ENCODE measurements at regions not wholly inside any gene's neighbourhood (a gene's known extent, or its start where the extent isn't known, plus 50 kb on each side); places are given as distances from the start of the nearest gene placed in this dataset.
A peak's percentile ranks its signal among the peaks of the same experiment; 100 is the strongest.
"Not testable (repeated sequence)": the region's sequence is repeated elsewhere in the genome, so short reads cannot be mapped to it uniquely, and the experiment has no call there.

DNA sequence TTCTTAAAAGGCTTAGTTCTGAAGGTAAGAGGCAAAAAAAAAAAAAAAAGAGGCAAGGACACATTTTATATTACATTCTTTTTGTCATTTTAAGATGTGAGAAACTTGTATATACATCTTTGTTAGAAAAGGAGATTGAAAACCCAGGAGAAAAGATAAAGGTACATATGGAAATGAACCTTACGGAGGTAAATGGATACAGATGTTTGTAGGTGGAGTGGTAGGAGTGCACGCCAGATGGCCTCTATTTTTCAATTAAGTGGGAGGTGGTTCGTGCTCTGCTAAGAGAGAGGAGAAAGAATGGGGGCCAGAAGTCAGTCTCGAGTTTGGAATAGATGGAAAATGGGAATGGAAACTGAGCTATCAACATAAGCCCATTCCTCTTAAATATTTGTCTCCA, 622.5 kb upstream of the GHITM start:
- Histone ChIP-seq H3K4me3 (ENCODE audit: insufficient read depth, low read depth, low read length) (no peak overlapping the region), H3K36me3 (replicated peaks; ENCODE audit: control insufficient read depth, insufficient read depth, low read length) (no peaks in the 10 kb centered on the region), H3K27me3 (ENCODE audit: control insufficient read depth, insufficient read depth, low read length) (no peaks in the 10 kb centered on the region)
- no peak for DNase-seq

DNA sequence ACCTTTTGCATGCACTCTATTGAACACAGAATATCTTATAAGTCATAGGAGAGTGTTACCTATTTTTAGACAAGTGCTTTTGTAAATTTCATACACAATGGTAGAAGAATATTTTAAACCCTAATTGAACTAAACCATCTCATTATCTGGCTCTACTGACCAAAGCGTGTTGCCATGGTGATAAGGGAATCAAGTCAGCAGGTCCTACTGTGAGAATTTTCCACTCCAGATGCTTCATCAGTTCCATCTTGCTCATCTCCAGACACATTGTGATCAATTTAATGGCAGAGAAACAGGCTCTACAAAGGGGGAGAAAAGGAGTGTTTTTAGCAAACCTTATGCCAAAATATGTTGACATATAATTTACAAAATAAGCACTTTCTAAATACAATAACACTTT, 621.9 kb upstream of the GHITM start:
- Histone ChIP-seq H3K27me3 (ENCODE audit: control insufficient read depth, insufficient read depth, low read length) (no peaks in the 10 kb centered on the region), H3K36me3 (replicated peaks; ENCODE audit: control insufficient read depth, insufficient read depth, low read length) (no peaks in the 10 kb centered on the region), H3K4me3 (ENCODE audit: insufficient read depth, low read depth, low read length) (no peak overlapping the region)
- DNase-seq, result no peak

DNA sequence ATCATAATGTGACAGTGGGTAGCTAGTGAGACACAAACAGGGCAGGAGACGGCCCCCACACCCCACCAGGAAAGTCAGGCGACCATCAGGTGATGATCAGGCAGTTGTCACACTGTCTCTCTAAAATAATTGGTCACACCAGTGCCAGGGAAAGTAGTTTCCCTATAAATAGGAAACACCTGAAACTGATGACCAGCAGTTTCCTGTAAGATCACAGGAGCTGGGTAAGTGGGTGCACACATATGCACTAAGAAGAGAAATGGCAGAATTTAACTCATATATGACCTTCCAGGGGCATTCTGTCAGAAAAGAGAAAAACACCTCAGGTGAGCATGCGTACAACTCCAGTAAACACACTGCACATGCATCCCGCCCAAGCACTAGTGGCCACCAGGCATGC, 620.5 kb upstream of the GHITM start:
- no peak for DNase-seq
- Histone ChIP-seq H3K4me3 (ENCODE audit: insufficient read depth, low read depth, low read length) (no peak overlapping the region), H3K27me3 (ENCODE audit: control insufficient read depth, insufficient read depth, low read length) (no peaks in the 10 kb centered on the region), H3K36me3 (replicated peaks; ENCODE audit: control insufficient read depth, insufficient read depth, low read length) (no peaks in the 10 kb centered on the region)

DNA sequence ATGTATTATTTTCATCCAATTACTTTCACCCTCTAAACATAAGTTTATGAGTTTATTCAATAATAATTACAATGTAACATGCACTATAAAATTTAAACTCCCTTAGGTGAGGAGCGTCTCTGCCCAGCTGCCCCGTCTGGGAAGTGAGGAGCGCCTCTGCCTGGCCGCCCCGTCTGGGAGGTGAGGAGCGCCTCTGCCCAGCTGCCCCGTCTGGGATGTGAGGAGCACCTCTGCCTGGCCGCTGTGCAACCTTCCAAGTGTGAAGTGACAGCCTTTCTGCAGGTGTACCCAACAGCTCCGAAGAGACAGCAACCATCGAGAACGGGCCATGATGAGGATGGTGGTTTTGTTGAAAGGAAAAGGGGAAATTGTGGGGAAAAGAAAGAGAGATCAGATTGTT, 618.9 kb upstream of the GHITM start:
- DNase-seq; H3K36me3 ChIP-seq (replicated peaks; ENCODE audit: control insufficient read depth, insufficient read depth, low read length); H3K4me3 ChIP-seq (ENCODE audit: insufficient read depth, low read depth, low read length); H3K27me3 ChIP-seq (ENCODE audit: control insufficient read depth, insufficient read depth, low read length): not testable (repeated sequence)

DNA sequence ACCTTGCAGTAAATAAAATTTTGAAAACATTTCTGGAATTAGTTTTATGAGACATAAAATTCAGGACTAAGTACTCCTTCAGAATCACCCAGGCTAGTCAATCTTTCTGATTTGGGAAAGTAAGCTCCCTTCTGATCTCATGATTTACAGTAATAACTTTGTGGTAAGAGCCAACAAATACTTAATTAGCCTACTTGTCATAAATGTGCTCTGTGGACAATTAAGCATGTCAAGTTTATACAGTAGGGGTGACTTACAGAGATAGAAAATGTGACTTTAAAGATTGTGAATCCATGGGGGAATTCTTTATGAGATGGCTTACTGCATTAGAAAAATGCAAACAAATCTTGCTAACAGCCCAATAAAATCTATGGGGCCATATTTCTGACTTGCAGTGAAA, 616.9 kb upstream of the GHITM start:
- DNase-seq, result no peak
- no peak overlapping the region for H3K4me3 ChIP-seq (ENCODE audit: insufficient read depth, low read depth, low read length)
- no peaks in the 10 kb centered on the region for H3K36me3 ChIP-seq (replicated peaks; ENCODE audit: control insufficient read depth, insufficient read depth, low read length)
- H3K27me3 ChIP-seq (ENCODE audit: control insufficient read depth, insufficient read depth, low read length), result no peaks in the 10 kb centered on the region

DNA sequence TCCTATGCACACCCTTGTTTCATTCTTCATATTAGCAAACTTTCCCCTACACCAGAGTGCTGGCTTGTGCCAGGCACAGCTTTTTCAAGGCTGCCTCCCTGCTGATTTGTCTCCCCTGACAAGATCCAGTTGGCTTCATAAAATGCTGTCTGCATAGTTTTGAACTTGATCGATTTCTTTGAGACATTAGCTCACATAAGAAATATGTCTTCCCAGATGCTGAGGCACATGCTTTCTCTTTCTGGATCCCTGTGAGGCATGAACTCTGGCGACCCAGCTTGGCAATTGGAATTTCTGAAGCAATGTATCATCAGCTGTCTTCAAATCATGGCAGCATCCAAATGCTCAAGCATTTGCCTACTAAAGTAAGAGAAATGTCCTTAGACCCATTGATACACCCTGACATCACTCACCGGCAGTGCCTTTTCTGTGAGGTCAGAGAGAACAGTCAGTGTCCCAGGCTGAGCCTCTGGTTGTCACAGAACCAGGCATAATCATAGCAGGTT, 616.4 kb upstream of the GHITM start:
- Histone ChIP-seq H3K27me3 (ENCODE audit: control insufficient read depth, insufficient read depth, low read length) (no peaks in the 10 kb centered on the region), H3K4me3 (ENCODE audit: insufficient read depth, low read depth, low read length) (no peak overlapping the region), H3K36me3 (replicated peaks; ENCODE audit: control insufficient read depth, insufficient read depth, low read length) (no peaks in the 10 kb centered on the region)
- DNase-seq, result no peak

DNA sequence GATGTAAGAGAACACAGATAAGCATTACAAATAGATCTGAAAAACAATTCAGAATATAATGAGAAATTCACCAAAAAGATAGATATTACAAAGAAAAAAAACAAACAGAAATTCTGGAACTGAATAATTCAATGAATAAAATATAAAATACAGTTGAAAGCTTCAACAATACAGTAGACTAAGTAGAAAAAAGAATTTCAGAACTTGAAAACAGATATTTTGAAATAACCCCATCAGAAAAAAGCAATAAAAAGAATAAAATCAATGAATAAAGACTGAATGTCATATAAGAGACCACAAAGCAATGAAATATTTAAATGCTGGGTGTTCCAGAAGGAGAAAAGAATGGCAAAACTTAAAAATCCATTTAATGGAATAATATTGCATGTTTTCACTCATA, 611.4 kb upstream of the GHITM start:
- no peak overlapping the region for H3K4me3 ChIP-seq (ENCODE audit: insufficient read depth, low read depth, low read length)

DNA sequence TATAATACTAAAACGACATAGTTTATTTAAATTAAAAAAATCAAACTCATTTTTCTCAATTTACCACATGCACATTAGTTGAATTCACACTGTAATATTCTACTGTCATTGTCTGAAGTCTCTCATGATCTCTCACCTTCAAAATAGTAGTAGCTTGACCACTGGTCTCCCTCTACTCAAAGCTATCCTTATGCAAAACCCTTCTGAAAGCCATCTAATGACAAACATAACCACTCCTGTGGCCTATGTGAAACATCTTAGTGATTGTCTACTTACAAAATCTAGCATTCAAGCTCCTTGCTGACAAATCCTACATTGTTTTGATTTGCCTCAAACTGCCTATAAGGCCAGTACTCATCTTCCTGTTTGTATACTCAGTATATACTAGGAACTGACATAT, 606.0 kb upstream of the GHITM start:
- Histone ChIP-seq H3K36me3 (replicated peaks; ENCODE audit: control insufficient read depth, insufficient read depth, low read length) (no peaks in the 10 kb centered on the region), H3K27me3 (ENCODE audit: control insufficient read depth, insufficient read depth, low read length) (no peaks in the 10 kb centered on the region), H3K4me3 (ENCODE audit: insufficient read depth, low read depth, low read length) (no peak overlapping the region)
- no peak for DNase-seq

More for the DNA sequence above, 611.4 kb upstream of the GHITM start:
- no peaks in the 10 kb centered on the region for H3K36me3 ChIP-seq (replicated peaks; ENCODE audit: control insufficient read depth, insufficient read depth, low read length)
- DNase-seq, result no peak
- H3K27me3 ChIP-seq (ENCODE audit: control insufficient read depth, insufficient read depth, low read length), result no peaks in the 10 kb centered on the region

DNA sequence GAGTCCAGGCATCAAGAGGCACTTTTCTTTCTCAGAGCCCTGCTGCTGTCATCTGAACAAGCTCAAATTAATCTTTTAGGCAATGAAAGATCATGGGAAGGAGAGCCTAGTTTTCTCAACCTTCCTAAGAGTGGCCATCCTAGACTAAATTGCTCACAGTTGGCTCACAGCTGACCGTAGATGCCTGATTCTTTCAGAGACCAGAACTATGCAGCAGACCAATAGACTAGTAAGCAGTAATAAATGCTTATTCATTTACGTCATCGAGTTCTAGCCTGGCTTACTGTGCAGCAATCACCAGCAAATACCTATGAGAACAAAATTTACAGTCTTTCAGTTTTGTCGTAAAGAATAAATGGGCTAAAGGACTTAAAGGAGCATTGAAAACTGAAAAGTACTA, 602.9 kb upstream of the GHITM start:
- H3K27me3 ChIP-seq (ENCODE audit: control insufficient read depth, insufficient read depth, low read length), result no peaks in the 10 kb centered on the region; the same call in 1 of the 2 replicates
- no peak overlapping the region for H3K4me3 ChIP-seq (ENCODE audit: insufficient read depth, low read depth, low read length)
- DNase-seq, result no peak
- H3K36me3 ChIP-seq (replicated peaks; ENCODE audit: control insufficient read depth, insufficient read depth, low read length), result no peaks in the 10 kb centered on the region

DNA sequence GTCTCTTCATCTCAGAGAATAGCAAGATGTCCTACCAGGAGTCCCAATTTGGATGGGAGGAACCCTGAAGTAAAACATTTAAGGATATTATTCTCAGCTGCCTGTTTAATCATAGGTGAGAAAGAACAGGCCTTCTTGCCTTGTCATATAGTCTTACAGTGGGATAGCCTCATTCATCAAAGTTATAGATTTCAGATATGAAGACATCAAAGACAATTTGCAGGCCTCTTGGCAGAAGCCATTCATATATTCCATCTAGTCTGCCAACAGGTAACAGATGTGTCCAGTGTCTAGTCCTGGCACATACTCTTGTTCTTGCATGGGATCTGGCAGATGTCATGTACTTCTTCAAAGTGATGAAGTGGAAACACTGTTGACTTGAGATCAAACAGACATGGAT, 601.3 kb upstream of the GHITM start:
- no peaks in the 10 kb centered on the region; the same call in 1 of the 2 replicates for H3K27me3 ChIP-seq (ENCODE audit: control insufficient read depth, insufficient read depth, low read length)
- H3K36me3 ChIP-seq (replicated peaks; ENCODE audit: control insufficient read depth, insufficient read depth, low read length), result no peaks in the 10 kb centered on the region
- no peak overlapping the region for H3K4me3 ChIP-seq (ENCODE audit: insufficient read depth, low read depth, low read length)
- no peak for DNase-seq

DNA sequence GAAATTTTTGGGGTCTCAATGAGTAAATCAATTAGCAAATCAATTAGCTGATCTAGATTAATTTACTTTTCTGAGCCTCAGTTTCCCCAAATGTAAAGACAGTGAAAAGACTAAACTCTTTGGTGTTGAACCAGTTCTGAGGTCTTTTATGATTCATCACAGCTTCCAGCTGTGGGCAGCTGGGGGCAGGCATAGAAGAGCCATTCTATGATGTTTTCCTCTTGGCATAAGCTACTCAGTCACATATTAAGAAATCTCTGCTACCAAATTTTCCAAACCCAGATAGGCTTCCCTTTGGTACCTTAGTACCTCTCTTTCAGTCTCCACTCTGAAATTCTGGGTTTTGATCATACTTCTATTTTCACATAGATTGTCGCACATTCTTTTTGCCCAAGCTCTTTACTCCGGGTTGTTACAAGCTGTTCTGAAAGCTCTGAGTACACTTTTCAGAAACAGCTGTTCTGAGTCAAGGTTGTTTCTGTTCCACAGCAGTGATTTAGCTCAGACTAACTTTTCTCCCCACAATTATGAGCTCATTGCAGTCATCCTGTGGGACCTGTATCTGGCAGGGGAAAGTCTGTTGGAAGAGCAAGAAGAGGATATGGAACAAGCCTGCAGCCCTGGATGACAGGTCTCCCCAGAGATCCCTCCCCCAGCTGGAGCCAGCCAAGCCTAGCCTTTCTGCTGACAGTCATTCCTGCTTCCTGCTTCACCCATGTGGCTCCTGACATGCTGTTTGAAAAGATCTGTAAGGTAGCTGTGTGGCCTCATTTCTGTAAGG, 599.6 kb upstream of the GHITM start:
- H3K27me3 ChIP-seq (ENCODE audit: control insufficient read depth, insufficient read depth, low read length), result no peaks in the 10 kb centered on the region; the same call in 1 of the 2 replicates
- no peak overlapping the region for H3K4me3 ChIP-seq (ENCODE audit: insufficient read depth, low read depth, low read length)
- H3K36me3 ChIP-seq (replicated peaks; ENCODE audit: control insufficient read depth, insufficient read depth, low read length), result no peaks in the 10 kb centered on the region
- DNase-seq, result peak; percentile 14

DNA sequence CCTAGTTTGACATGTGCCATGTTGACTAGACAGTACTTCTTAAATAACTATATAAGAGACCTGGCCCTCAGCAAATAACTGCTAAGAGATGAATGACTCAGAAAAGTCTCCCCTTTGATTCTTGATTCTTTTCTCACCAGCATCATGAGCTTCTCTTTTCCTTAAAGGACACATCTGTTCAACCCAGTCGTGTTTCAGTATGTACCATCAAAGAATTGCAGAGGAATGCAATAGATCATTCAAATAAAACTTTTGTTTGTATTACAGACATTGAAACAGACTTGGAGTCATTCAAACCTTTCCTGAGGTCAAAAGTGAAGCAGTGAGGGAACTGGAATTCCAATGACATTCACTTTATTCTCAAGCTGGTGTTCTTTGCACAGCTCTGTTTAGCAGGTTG, 598.3 kb upstream of the GHITM start:
- Histone ChIP-seq H3K27me3 (ENCODE audit: control insufficient read depth, insufficient read depth, low read length) (no peaks in the 10 kb centered on the region; the same call in 1 of the 2 replicates), H3K4me3 (ENCODE audit: insufficient read depth, low read depth, low read length) (no peak overlapping the region), H3K36me3 (replicated peaks; ENCODE audit: control insufficient read depth, insufficient read depth, low read length) (no peaks in the 10 kb centered on the region)
- no peak for DNase-seq

DNA sequence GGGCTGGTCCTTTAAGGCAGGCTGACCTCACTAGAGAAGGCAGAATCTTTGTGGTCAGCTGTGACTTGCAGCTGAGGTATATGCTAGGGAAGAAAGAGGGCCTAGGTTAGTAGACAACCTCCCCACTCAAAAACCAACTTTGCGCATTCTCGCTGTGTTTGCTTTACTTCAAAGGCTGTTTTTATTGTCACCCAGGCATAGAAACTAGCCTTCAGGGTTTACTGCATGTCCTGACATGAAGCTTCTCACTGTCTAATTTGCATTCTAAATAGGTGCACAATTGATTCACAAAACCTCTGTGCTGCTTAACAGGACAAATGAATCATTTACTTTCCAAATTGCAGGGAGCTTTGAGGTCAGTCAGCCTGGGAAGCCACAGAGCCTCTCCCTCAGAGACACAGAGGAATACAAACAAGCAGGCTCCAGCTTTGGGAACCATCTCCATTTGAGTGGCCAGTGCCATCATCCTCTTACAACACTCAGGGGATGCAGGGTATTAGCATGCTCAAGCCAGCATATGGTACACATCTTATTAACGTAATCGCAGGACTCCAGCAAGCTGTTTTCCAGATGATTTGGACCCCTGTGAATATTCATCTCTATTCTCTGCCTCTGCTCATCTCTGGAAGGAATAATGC, 596.4 kb upstream of the GHITM start:
- Histone ChIP-seq H3K4me3 (ENCODE audit: insufficient read depth, low read depth, low read length) (no peak overlapping the region), H3K36me3 (replicated peaks; ENCODE audit: control insufficient read depth, insufficient read depth, low read length) (no peaks in the 10 kb centered on the region), H3K27me3 (ENCODE audit: control insufficient read depth, insufficient read depth, low read length) (no peaks in the 10 kb centered on the region; the same call in 1 of the 2 replicates)
- DNase-seq, result no peak

DNA sequence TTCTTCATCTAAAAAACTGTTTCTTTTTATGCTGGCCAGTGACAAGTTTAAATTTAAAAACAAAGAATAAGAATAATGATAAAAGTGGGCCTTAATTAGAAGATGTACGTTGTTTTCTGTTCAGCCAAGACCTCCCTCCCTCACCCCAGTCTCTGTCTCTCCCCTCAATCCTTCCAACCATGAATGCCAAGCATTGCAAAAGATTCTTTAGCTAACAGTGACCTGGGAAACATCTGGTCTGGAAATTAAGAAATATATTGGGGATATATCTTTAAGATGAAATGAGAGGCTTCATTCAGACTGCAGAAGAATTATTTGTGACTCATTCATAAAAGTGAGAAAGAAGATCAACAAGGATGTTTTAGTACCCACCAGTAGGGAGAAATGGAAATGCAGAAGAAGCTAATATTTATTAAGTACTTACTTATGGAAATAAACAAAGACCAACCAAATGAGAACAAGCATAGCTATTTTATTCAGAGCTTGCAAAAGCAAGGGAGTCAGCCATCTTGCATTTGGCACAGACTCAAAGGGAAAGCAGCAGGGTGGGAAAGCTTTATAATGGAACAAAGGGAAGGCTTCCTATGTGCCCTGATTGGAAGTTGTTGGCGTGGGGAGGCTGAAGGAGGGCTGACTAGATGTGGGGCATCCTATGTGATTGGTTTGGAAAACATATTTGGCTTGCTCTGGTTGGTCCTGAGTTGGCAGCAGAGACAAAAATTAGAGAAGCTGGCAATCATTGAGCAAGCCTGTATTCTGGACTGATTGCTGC, 595.4 kb upstream of the GHITM start:
- Histone ChIP-seq H3K36me3 (replicated peaks; ENCODE audit: control insufficient read depth, insufficient read depth, low read length) (no peaks in the 10 kb centered on the region), H3K27me3 (ENCODE audit: control insufficient read depth, insufficient read depth, low read length) (no peaks in the 10 kb centered on the region; the same call in 1 of the 2 replicates), H3K4me3 (ENCODE audit: insufficient read depth, low read depth, low read length) (no peak overlapping the region)
- DNase-seq, result no peak
